Endothelial cell of umbilical vein (primary cell): ENCODE measurements at regions not wholly inside any gene's neighbourhood (a gene's known extent, or its start where the extent isn't known, plus 50 kb on each side); places are given as distances from the start of the nearest gene placed in this dataset.

Experiments
- BruUV-seq: library from RNA; stranded (reverse); fragments of 400-500 nt; replicated peaks from 2 replicates; lab custom pipeline; 2021; lab: Mats Ljungman, UMichigan
- CTCF ChIA-PET: fragments of 300-600, 350-600 bp; sonication (Branson Sonifier 250); formaldehyde crosslinking; loops from one replicate; lab custom pipeline; 2021; ENCODE audit warnings: antibody characterized with exemption, inconsistent platforms; lab: Charles Lee
- POLR2A ChIA-PET: fragments of 300-600, 350-600 bp; sonication (Branson Sonifier 250); formaldehyde crosslinking; loops from one replicate; lab custom pipeline; 2021; ENCODE audit warnings: antibody characterized with exemption, inconsistent platforms; lab: Charles Lee
- DNase-seq: peaks from one replicate; pipeline ENCODE4 v3.0.0-alpha.2; 2011; ENCODE audit warnings: low read depth, low spot score
- FAIRE-seq: peaks from 2 replicates; lab custom pipeline; 2011; peaks lifted over from hg19 to GRCh38; lab: Jason Lieb, UNC
- H2AFZ ChIP-seq: 2 replicates; pipeline ENCODE4 v1.6.0; 2012; ENCODE audit warnings: low read depth, low read length, control low read depth, inconsistent platforms
- H3K27ac ChIP-seq: 2 replicates; pipeline ENCODE4 v1.5.1; 2011; ENCODE audit warnings: low read depth, mild to moderate bottlenecking, control low read depth, low read length, moderate library complexity; ENCODE audit not compliant: insufficient read depth
- H3K27me3 ChIP-seq, 2 experiments: 2 replicates each; pipeline versions ENCODE4 v1.6.0 to v1.6.1; 2011; ENCODE audit warnings: low read length in 2 of 2, mixed read lengths in 1 of 2; ENCODE audit not compliant: control insufficient read depth in 2 of 2, insufficient read depth in 2 of 2
- H3K36me3 ChIP-seq, 2 experiments: 2 replicates in 1 of 2; 3 replicates in 1 of 2; pipeline ENCODE4 v1.5.1; 2011; ENCODE audit warnings: low read length in 2 of 2, mild to moderate bottlenecking in 1 of 2, moderate library complexity in 1 of 2; ENCODE audit not compliant: control insufficient read depth in 2 of 2, insufficient read depth in 2 of 2; ENCODE audit errors: extremely low read depth in 1 of 2
- H3K4me1 ChIP-seq: 3 replicates; pipeline ENCODE4 v1.5.1; 2011; ENCODE audit warnings: mild to moderate bottlenecking, low read length; ENCODE audit not compliant: control insufficient read depth, insufficient read depth; ENCODE audit errors: extremely low read depth
- H3K4me2 ChIP-seq: 2 replicates; pipeline ENCODE4 v1.6.1; 2011; ENCODE audit warnings: low read length, control low read depth, mixed read lengths; ENCODE audit not compliant: insufficient read depth
- H3K4me3 ChIP-seq, 3 experiments: fragments of 200-600 bp in 1 of 3; sonication (generic), shearing (Covaris generic) in 1 of 3; replicated peaks in 1 of 3; 2 replicates each; pipeline ENCODE4 v1.5.1; 2011 to 2016; ENCODE audit warnings: control low read depth in 3 of 3, low read length in 3 of 3, mild to moderate bottlenecking in 2 of 3, inconsistent platforms in 1 of 3, low read depth in 1 of 3, moderate library complexity in 1 of 3; ENCODE audit not compliant: insufficient read depth in 1 of 3
- H3K79me2 ChIP-seq: 2 replicates; pipeline ENCODE4 v1.6.0; 2012; ENCODE audit warnings: low read length, inconsistent platforms; ENCODE audit not compliant: control insufficient read depth, insufficient read depth
- H3K9ac ChIP-seq: replicated peaks from 2 replicates; pipeline ENCODE3; 2011; ENCODE audit warnings: low read length, control low read depth; ENCODE audit not compliant: insufficient read depth; ENCODE audit errors: extremely low read depth
- H3K9me1 ChIP-seq: replicated peaks from 3 replicates; pipeline ENCODE4 v1.6.0; 2011; ENCODE audit warnings: mild to moderate bottlenecking, low read length; ENCODE audit not compliant: control insufficient read depth, insufficient read depth; ENCODE audit errors: extremely low read depth
- H3K9me3 ChIP-seq: replicated peaks from 2 replicates; pipeline ENCODE4 v1.5.1; 2012; ENCODE audit warnings: low read length, inconsistent platforms; ENCODE audit not compliant: control insufficient read depth, insufficient read depth
- H4K20me1 ChIP-seq: replicated peaks from 2 replicates; pipeline ENCODE3; 2011; ENCODE audit warnings: mild to moderate bottlenecking, low read length; ENCODE audit not compliant: control insufficient read depth, insufficient read depth; ENCODE audit errors: extremely low read depth
- EZH2 ChIP-seq: IDR thresholded peaks from 2 replicates; pipeline ENCODE4 v1.6.1; 2012; ENCODE audit warnings: borderline replicate concordance, low read depth, mild to moderate bottlenecking, moderate library complexity, low read length, inconsistent platforms; ENCODE audit not compliant: severe bottlenecking
- FOS ChIP-seq: IDR thresholded peaks from 2 replicates; pipeline ENCODE4 v1.6.1; 2011; ENCODE audit warnings: mild to moderate bottlenecking, low read length, moderate library complexity, borderline replicate concordance; ENCODE audit not compliant: insufficient read depth
- GATA2 ChIP-seq: IDR thresholded peaks from 2 replicates; pipeline ENCODE4 v1.7.0; 2011; ENCODE audit warnings: low read depth, mild to moderate bottlenecking, moderate library complexity, mixed read lengths, low read length; ENCODE audit not compliant: insufficient read length, insufficient read depth
- JUN ChIP-seq: IDR thresholded peaks from 2 replicates; pipeline ENCODE4 v1.6.1; 2011; ENCODE audit warnings: borderline replicate concordance, low read depth; ENCODE audit not compliant: insufficient read length, insufficient read depth
- MYC ChIP-seq: IDR thresholded peaks from one replicate; pipeline ENCODE4 v1.6.1; 2011; ENCODE audit warnings: mild to moderate bottlenecking, low read depth, low read length
- POLR2A ChIP-seq: IDR thresholded peaks from 2 replicates; pipeline ENCODE4 v1.6.1; 2012; ENCODE audit warnings: low read depth, mild to moderate bottlenecking, control low read depth, low read length
- POLR2AphosphoS5 ChIP-seq: IDR thresholded peaks from 2 replicates; pipeline ENCODE4 v1.6.1; 2012; ENCODE audit warnings: low read depth, mild to moderate bottlenecking, control low read depth, low read length, moderate library complexity; ENCODE audit not compliant: insufficient read depth
- dilution Hi-C: fragments of 300-500 bp; cut with MboI; formaldehyde crosslinking; loops from one replicate; pipeline ENCODE4 v1.15.0; 2019; ENCODE audit warnings: low sequenced_read_pairs; ENCODE audit not compliant: extremely low pct_ligation_motif_present
- intact Hi-C: fragments of 100-400 bp; cut with micrococcal nuclease; formaldehyde crosslinking; loops from one replicate; pipeline ENCODE4 v1.10.0; 2022
- TF ChIP-seq, protein P1 (sequence below), 2 donors: IDR thresholded peaks; 1 replicate in 1 of 2; 2 replicates in 1 of 2; pipeline ENCODE4 v1.5.1; 2011; ENCODE audit warnings: low read length in 2 of 2, mild to moderate bottlenecking in 2 of 2, moderate library complexity in 2 of 2, control low read depth in 1 of 2, inconsistent platforms in 1 of 2, low read depth in 1 of 2; ENCODE audit not compliant: insufficient read depth in 1 of 2; ENCODE audit errors: extremely low read depth in 1 of 2
- TF ChIP-seq, protein P2 (sequence below): IDR thresholded peaks from 2 replicates; pipeline ENCODE4 v1.6.1; 2011; ENCODE audit not compliant: insufficient read depth, insufficient read length

DNA sequence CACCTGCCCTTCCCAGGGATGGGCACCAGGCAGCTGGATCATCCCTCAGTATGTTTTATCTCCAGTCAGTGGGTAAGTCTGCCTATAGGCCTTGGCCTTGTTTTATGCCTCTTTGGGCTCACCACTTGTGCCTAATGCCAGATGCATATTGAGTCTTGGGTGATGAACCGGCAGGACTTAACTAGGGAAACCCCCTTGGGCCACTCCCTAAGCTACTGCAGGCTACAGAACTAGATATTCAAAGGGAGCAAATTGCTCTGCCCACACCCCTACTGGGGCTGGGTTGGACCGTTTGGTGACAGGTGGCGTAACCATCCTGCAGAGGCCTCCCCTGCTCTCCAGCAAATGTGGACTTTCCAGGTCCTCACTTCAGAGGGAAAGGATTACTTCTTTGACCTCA, 115.7 kb upstream of the GDF10 start:
- FAIRE-seq (no peak), DNase-seq (no peak)
- BruUV-seq, result no TSS peak
- Histone ChIP-seq H3K4me1 (no peaks in the 10 kb centered on the region), H3K27me3 (no peaks in the 10 kb centered on the region), H3K27ac (no peak overlapping the region), H3K9me3 (no peaks in the 10 kb centered on the region), H3K9ac (no peak overlapping the region), H4K20me1 (no peaks in the 10 kb centered on the region), H2AFZ (no peak overlapping the region), H3K4me2 (no peak overlapping the region), H3K9me1 (no peaks in the 10 kb centered on the region), H3K79me2 (no peaks in the 10 kb centered on the region), H3K36me3 (no peaks in the 10 kb centered on the region), H3K4me3 (no peak overlapping the region)
- no peak for TF ChIP-seq MYC
- no peak for TF ChIP-seq POLR2A
- TF ChIP-seq EZH2, result no peak
- TF ChIP-seq, protein P1, sequence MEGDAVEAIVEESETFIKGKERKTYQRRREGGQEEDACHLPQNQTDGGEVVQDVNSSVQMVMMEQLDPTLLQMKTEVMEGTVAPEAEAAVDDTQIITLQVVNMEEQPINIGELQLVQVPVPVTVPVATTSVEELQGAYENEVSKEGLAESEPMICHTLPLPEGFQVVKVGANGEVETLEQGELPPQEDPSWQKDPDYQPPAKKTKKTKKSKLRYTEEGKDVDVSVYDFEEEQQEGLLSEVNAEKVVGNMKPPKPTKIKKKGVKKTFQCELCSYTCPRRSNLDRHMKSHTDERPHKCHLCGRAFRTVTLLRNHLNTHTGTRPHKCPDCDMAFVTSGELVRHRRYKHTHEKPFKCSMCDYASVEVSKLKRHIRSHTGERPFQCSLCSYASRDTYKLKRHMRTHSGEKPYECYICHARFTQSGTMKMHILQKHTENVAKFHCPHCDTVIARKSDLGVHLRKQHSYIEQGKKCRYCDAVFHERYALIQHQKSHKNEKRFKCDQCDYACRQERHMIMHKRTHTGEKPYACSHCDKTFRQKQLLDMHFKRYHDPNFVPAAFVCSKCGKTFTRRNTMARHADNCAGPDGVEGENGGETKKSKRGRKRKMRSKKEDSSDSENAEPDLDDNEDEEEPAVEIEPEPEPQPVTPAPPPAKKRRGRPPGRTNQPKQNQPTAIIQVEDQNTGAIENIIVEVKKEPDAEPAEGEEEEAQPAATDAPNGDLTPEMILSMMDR (IDR thresholded peaks at IDR 0.05; ENCODE audit: extremely low read depth in 1 of 2, insufficient read depth in 1 of 2, low read depth in 1 of 2, low read length in 2 of 2), result no peak
- TF ChIP-seq GATA2, result no peak
- no peak for TF ChIP-seq JUN
- TF ChIP-seq POLR2AphosphoS5, result no peak
- TF ChIP-seq, protein P2, sequence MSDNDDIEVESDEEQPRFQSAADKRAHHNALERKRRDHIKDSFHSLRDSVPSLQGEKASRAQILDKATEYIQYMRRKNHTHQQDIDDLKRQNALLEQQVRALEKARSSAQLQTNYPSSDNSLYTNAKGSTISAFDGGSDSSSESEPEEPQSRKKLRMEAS, result no peak
- TF ChIP-seq FOS, result no peak
- dilution Hi-C loops (no loop called here), intact Hi-C loops (no loop called here)
- ChIA-PET CTCF (no interaction called here), POLR2A (no interaction called here)
